Natural killer cell (primary cell): ENCODE measurements at regions not wholly inside any gene's neighbourhood (a gene's known extent, or its start where the extent isn't known, plus 50 kb on each side); places are given as distances from the start of the nearest gene placed in this dataset.
"Not testable (repeated sequence)": the region's sequence is repeated elsewhere in the genome, so short reads cannot be mapped to it uniquely, and the experiment has no call there.

Source experiments
- ATAC-seq, 3 donors: fragments of 150-1000 bp in 2 of 3; fragments of 200-7000 bp in 1 of 3; cut with Tn5 transposase; 1 replicate in 1 of 3; 2 replicates in 2 of 3; pipeline ENCODE4 v1.10.0; 2021; ENCODE audit warnings: mild to moderate bottlenecking in 2 of 3, moderate library complexity in 2 of 3
- DNase-seq, 2 donors: peaks; one replicate each; pipeline versions ENCODE4 v3.0.0 to v3.0.0-alpha.2; 2013 to 2021; ENCODE audit warnings: mixed read lengths in 1 of 2
- H3K27ac ChIP-seq: one replicate; pipeline ENCODE4 v1.5.1; 2013; ENCODE audit warnings: mild to moderate bottlenecking, low read length
- H3K27me3 ChIP-seq: one replicate; pipeline ENCODE4 v1.6.1; 2013; ENCODE audit warnings: low read length; ENCODE audit not compliant: control insufficient read depth, insufficient read depth
- H3K36me3 ChIP-seq: one replicate; pipeline ENCODE4 v1.6.1; 2013; ENCODE audit warnings: low read length; ENCODE audit not compliant: control insufficient read depth, insufficient read depth
- H3K4me1 ChIP-seq: one replicate; pipeline ENCODE4 v1.6.1; 2013; ENCODE audit warnings: low read length; ENCODE audit not compliant: control insufficient read depth, insufficient read depth
- H3K4me3 ChIP-seq: one replicate; pipeline ENCODE4 v1.5.1; 2013; ENCODE audit warnings: low read length
- H3K9me3 ChIP-seq: one replicate; pipeline ENCODE4 v1.6.1; 2013; ENCODE audit warnings: low read length; ENCODE audit not compliant: control insufficient read depth, insufficient read depth
- H3K27ac Mint-ChIP-seq, 2 donors: one replicate each; pipeline ENCODE4 v1.8.0; 2022; ENCODE audit warnings: mild to moderate bottlenecking in 2 of 2, mixed read lengths in 2 of 2, moderate library complexity in 1 of 2
- H3K27me3 Mint-ChIP-seq, 2 donors: one replicate each; pipeline ENCODE4 v1.8.0; 2022; ENCODE audit warnings: low read depth in 2 of 2, mixed read lengths in 2 of 2
- H3K36me3 Mint-ChIP-seq: one replicate; pipeline ENCODE4 v1.8.0; 2022; ENCODE audit warnings: mixed read lengths
- H3K4me1 Mint-ChIP-seq, 2 donors: one replicate each; pipeline ENCODE4 v1.8.0; 2022; ENCODE audit warnings: mixed read lengths in 2 of 2
- H3K4me3 Mint-ChIP-seq: one replicate; pipeline ENCODE4 v1.8.0; 2022; ENCODE audit warnings: mild to moderate bottlenecking, moderate library complexity, mixed read lengths
- H3K9me3 Mint-ChIP-seq, 2 donors: one replicate each; pipeline ENCODE4 v1.8.0; 2022; ENCODE audit warnings: mixed read lengths in 2 of 2
- CTCF ChIP-seq: fragments of 200-600 bp; IDR thresholded peaks from one replicate; pipeline ENCODE4 v1.8.0; 2022; ENCODE audit warnings: antibody characterized with exemption
- WGBS: methylation state at CpG from one replicate; pipeline ENCODE4 v1.1.7; 2013; ENCODE audit warnings: missing lambda C conversion rate; ENCODE audit not compliant: insufficient coverage; 5-methylcytosine and 5-hydroxymethylcytosine counted together
- intact Hi-C: fragments of 100-400 bp; cut with micrococcal nuclease; formaldehyde crosslinking; loops from one replicate; pipeline ENCODE4 v1.14.2; 2022

DNA sequence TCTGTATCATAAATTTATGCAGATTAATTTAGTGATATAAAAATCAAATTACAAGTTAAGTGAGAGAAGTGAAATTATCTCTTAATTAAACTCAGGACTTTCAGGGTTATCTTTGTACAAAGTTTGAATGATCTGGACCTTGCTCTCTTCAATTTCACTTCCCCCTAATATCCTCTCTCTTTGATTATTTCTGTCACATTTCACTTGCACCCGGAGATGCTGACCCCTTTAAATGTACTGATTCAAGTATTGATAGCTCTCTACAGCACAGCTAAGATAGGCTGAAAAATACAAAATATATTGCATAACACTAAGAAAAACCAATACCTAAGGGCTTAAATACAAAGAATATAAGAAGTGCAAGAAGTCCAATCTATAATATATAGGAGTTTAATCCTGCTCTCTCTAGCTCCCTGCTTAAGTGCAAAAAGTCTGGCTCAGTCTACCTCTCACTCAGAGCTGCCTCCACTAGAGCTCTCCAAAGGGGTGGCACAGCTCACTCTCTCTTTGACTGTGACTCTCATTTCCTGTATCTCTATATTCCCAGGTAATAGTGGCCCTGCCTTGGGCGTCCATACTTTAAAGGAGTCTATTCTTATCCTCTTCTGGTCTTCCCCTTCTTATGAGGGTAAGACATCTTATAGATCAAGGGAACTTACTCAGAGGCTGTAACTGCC is 588.4 kb downstream of the RFPL4B start:
- no peaks in the 10 kb centered on the region for H3K36me3 Mint-ChIP-seq
- H3K27ac Mint-ChIP-seq, result no peak overlapping the region
- Histone ChIP-seq H3K27me3 (no peaks in the 10 kb centered on the region), H3K9me3 (peaks cover 3% of the 10 kb centered on the region), H3K36me3 (no peaks in the 10 kb centered on the region), H3K27ac (no peak overlapping the region), H3K4me1 (no peaks in the 10 kb centered on the region), H3K4me3 (no peak overlapping the region)
- H3K4me3 Mint-ChIP-seq, result no peak overlapping the region
- ATAC-seq (no peak), DNase-seq (no peak)
- no peak for TF ChIP-seq CTCF
- no peaks in the 10 kb centered on the region for H3K27me3 Mint-ChIP-seq
- no peaks in the 10 kb centered on the region for H3K4me1 Mint-ChIP-seq
- intact Hi-C loops, result no loop called here
- 90% methylated on average over 1 of the region's 2 CpGs for WGBS
- H3K9me3 Mint-ChIP-seq, result peaks cover 4 to 13% of the 10 kb centered on the region in 2 donors

DNA sequence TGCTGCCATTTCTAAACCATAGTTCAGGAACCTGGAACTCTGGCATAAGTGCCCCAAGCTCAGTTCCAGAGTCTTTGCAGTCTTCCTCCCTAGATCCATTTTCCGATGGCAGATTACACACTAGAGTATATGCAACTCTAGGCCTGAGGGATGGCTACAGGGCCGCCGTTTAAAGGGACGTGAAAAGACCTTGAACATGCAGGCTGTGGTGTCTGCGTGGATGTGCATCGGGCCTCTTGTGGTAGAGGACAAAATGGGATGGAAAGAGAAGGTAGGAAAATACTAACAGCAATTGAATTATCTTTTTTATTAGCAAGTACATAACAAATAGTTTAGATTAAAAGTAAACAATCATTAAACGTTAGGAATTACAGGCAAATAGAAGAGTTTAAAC is 588.9 kb downstream of the RFPL4B start:
- Mint-ChIP-seq H3K36me3 (no peaks in the 10 kb centered on the region), H3K27me3 (no peaks in the 10 kb centered on the region), H3K4me1 (no peaks in the 10 kb centered on the region), H3K9me3 (peaks cover 4 to 13% of the 10 kb centered on the region in 2 donors), H3K4me3 (no peak overlapping the region), H3K27ac (no peak overlapping the region)
- ATAC-seq (no peak), DNase-seq (no peak)
- no peak overlapping the region for H3K27ac ChIP-seq
- H3K36me3 ChIP-seq, result no peaks in the 10 kb centered on the region
- H3K27me3 ChIP-seq, result no peaks in the 10 kb centered on the region
- no peaks in the 10 kb centered on the region for H3K4me1 ChIP-seq
- 93% methylated on average over 6 of the region's 7 CpGs for WGBS
- TF ChIP-seq CTCF, result no peak
- H3K4me3 ChIP-seq, result no peak overlapping the region
- H3K9me3 ChIP-seq, result peaks cover 3% of the 10 kb centered on the region
- intact Hi-C loops, result no loop called here

- H3K4me1 ChIP-seq, result no peaks in the 10 kb centered on the region
- peaks cover 3% of the 10 kb centered on the region for H3K9me3 ChIP-seq
- DNase-seq, result no peak
- no peak for ATAC-seq
- no peaks in the 10 kb centered on the region for H3K4me1 Mint-ChIP-seq
- no peak overlapping the region for H3K27ac Mint-ChIP-seq
- no peak overlapping the region for H3K4me3 Mint-ChIP-seq
- no peak for TF ChIP-seq CTCF
- no CpG with 5 or more reads among the region's 1 CpG for WGBS
- H3K27me3 ChIP-seq, result no peaks in the 10 kb centered on the region
- no peak overlapping the region for H3K4me3 ChIP-seq
- no peaks in the 10 kb centered on the region for H3K27me3 Mint-ChIP-seq
- H3K27ac ChIP-seq, result no peak overlapping the region
- no peaks in the 10 kb centered on the region for H3K36me3 Mint-ChIP-seq
- no peaks in the 10 kb centered on the region for H3K36me3 ChIP-seq
- peaks cover 4 to 13% of the 10 kb centered on the region in 2 donors for H3K9me3 Mint-ChIP-seq
- intact Hi-C loops, result no loop called here
Measured at GRCh38 chr6:112936504-112936903, 589.4 kb downstream of the RFPL4B start.

- H3K27ac ChIP-seq, DNase-seq, H3K27me3 Mint-ChIP-seq, H3K36me3 Mint-ChIP-seq, H3K4me1 ChIP-seq, intact Hi-C loops, H3K36me3 ChIP-seq, H3K4me3 ChIP-seq, ATAC-seq, H3K4me3 Mint-ChIP-seq, H3K9me3 ChIP-seq, H3K27ac Mint-ChIP-seq, H3K27me3 ChIP-seq, H3K9me3 Mint-ChIP-seq, H3K4me1 Mint-ChIP-seq: not testable (repeated sequence)
- WGBS, result 94% methylated on average over 13 of the region's 14 CpGs
Measured at GRCh38 chr6:112937690-112938089, 590.6 kb downstream of the RFPL4B start.
